Karpas-422 (cell line): ENCODE measurements at regions not wholly inside any gene's neighbourhood (a gene's known extent, or its start where the extent isn't known, plus 50 kb on each side); places are given as distances from the start of the nearest gene placed in this dataset.
"Not testable (repeated sequence)": the region's sequence is repeated elsewhere in the genome, so short reads cannot be mapped to it uniquely, and the experiment has no call there.

Source experiments
- DNase-seq: peaks from one replicate; pipeline ENCODE4 v3.0.0-alpha.2; 2015
- H2AFZ ChIP-seq: fragments of 200-600 bp; sonication (generic); 2 replicates; pipeline ENCODE4 v1.6.1; 2014; ENCODE audit warnings: antibody characterized with exemption, low read length, mixed read lengths
- H3K27ac ChIP-seq: fragments of 200-600 bp; sonication (generic); 2 replicates; pipeline ENCODE4 v1.5.1; 2014; ENCODE audit warnings: mild to moderate bottlenecking, low read length, moderate library complexity
- H3K27me3 ChIP-seq: fragments of 200-600 bp; sonication (generic); 2 replicates; pipeline ENCODE4 v1.6.1; 2014; ENCODE audit warnings: low read length, mixed read lengths
- H3K36me3 ChIP-seq: fragments of 200-600 bp; sonication (generic); 2 replicates; pipeline ENCODE4 v1.6.1; 2014; ENCODE audit warnings: low read length, mixed read lengths; ENCODE audit not compliant: insufficient read depth
- H3K4me1 ChIP-seq: fragments of 200-600 bp; sonication (generic); 2 replicates; pipeline ENCODE4 v1.6.1; 2014; ENCODE audit warnings: mild to moderate bottlenecking, low read length, mixed read lengths
- H3K4me2 ChIP-seq: fragments of 200-600 bp; sonication (generic); 2 replicates; pipeline ENCODE4 v1.6.1; 2014; ENCODE audit warnings: low read length, low read depth, mild to moderate bottlenecking; ENCODE audit not compliant: poor library complexity, severe bottlenecking
- H3K4me3 ChIP-seq: fragments of 200-600 bp; sonication (generic); 2 replicates; pipeline ENCODE4 v1.5.1; 2014; ENCODE audit warnings: mild to moderate bottlenecking, antibody characterized with exemption, low read length, mixed read lengths
- H3K79me2 ChIP-seq: fragments of 200-600 bp; sonication (generic); 2 replicates; pipeline ENCODE4 v1.6.1; 2014; ENCODE audit warnings: mild to moderate bottlenecking, low read length, mixed read lengths
- H3K9ac ChIP-seq: fragments of 200-600 bp; sonication (generic); 2 replicates; pipeline ENCODE4 v1.6.0; 2014; ENCODE audit warnings: low read length
- H3K9me2 ChIP-seq: fragments of 200-600 bp; sonication (generic), shearing (Covaris generic); replicated peaks from 2 replicates; pipeline ENCODE4 v1.6.0; 2014; ENCODE audit warnings: mild to moderate bottlenecking, low read length, moderate library complexity; ENCODE audit not compliant: insufficient read depth
- H3K9me3 ChIP-seq: fragments of 300-700, 200-600 bp; sonication (generic); 2 replicates; pipeline ENCODE4 v1.6.1; 2014; ENCODE audit warnings: low read length, mixed read lengths
- H4K20me1 ChIP-seq: fragments of 200-600 bp; sonication (generic); 2 replicates; pipeline ENCODE4 v1.6.1; 2014; ENCODE audit warnings: mild to moderate bottlenecking, antibody characterized with exemption, low read length, low read depth; ENCODE audit not compliant: insufficient read depth

- H3K36me3 ChIP-seq, H3K79me2 ChIP-seq, H3K4me3 ChIP-seq, H3K4me2 ChIP-seq, H3K9me3 ChIP-seq, H2AFZ ChIP-seq, H3K27ac ChIP-seq, H3K9me2 ChIP-seq, H3K9ac ChIP-seq, DNase-seq, H3K4me1 ChIP-seq, H4K20me1 ChIP-seq, H3K27me3 ChIP-seq: not testable (repeated sequence)
These were observed 253.4 kb downstream of the FOXD2 start for GRCh38 chr1:47691293-47691692.

GRCh38 chr1:47692196-47692595 is 254.4 kb downstream of the FOXD2 start:
- Histone ChIP-seq H3K36me3 (no peaks in the 10 kb centered on the region), H3K9me3 (no peaks in the 10 kb centered on the region), H3K4me3 (no peak overlapping the region), H3K27ac (no peak overlapping the region), H3K79me2 (no peaks in the 10 kb centered on the region), H3K4me2 (no peak overlapping the region), H3K9ac (no peak overlapping the region), H4K20me1 (no peaks in the 10 kb centered on the region), H3K9me2 (no peaks in the 10 kb centered on the region), H3K4me1 (no peaks in the 10 kb centered on the region), H3K27me3 (no peaks in the 10 kb centered on the region), H2AFZ (no peak overlapping the region)
- DNase-seq, result no peak

- Histone ChIP-seq H3K9me2 (no peaks in the 10 kb centered on the region), H3K4me3 (no peak overlapping the region), H3K9me3 (no peaks in the 10 kb centered on the region)
These were observed 255.3 kb downstream of the FOXD2 start for GRCh38 chr1:47693115-47693514.

GRCh38 chr1:47694011-47694890 is 256.4 kb downstream of the FOXD2 start:
- Histone ChIP-seq H2AFZ (no peak overlapping the region), H3K79me2 (no peaks in the 10 kb centered on the region), H3K4me3 (no peak overlapping the region), H3K4me2 (no peak overlapping the region), H3K4me1 (peaks cover 15% of the 10 kb centered on the region), H3K9ac (no peak overlapping the region), H3K27me3 (no peaks in the 10 kb centered on the region), H3K27ac (no peak overlapping the region), H3K36me3 (no peaks in the 10 kb centered on the region), H3K9me2 (no peaks in the 10 kb centered on the region), H3K9me3 (no peaks in the 10 kb centered on the region), H4K20me1 (no peaks in the 10 kb centered on the region)
- DNase-seq, result no peak

More at GRCh38 chr1:47693115-47693514, 255.3 kb downstream of the FOXD2 start:
- peaks cover 3% of the 10 kb centered on the region for H3K4me1 ChIP-seq
- no peak overlapping the region for H3K9ac ChIP-seq
- H3K36me3 ChIP-seq, result no peaks in the 10 kb centered on the region
- no peaks in the 10 kb centered on the region for H4K20me1 ChIP-seq
- no peak overlapping the region for H3K4me2 ChIP-seq
- H3K27ac ChIP-seq, result no peak overlapping the region
- no peaks in the 10 kb centered on the region for H3K79me2 ChIP-seq
- no peak overlapping the region for H2AFZ ChIP-seq
- no peak for DNase-seq
- H3K27me3 ChIP-seq, result no peaks in the 10 kb centered on the region

GRCh38 chr1:47696404-47696736 is 258.5 kb downstream of the FOXD2 start:
- H3K9me3 ChIP-seq, result no peaks in the 10 kb centered on the region
- no peaks in the 10 kb centered on the region for H3K9me2 ChIP-seq
- H3K9ac ChIP-seq, result no peak overlapping the region
- H3K4me2 ChIP-seq, result no peak overlapping the region
- H4K20me1 ChIP-seq, result no peaks in the 10 kb centered on the region
- no peak overlapping the region for H2AFZ ChIP-seq
- H3K36me3 ChIP-seq, result no peaks in the 10 kb centered on the region
- H3K4me3 ChIP-seq, result no peak overlapping the region
- DNase-seq, result no peak
- H3K79me2 ChIP-seq, result no peaks in the 10 kb centered on the region
- H3K4me1 ChIP-seq, result peaks cover 24% of the 10 kb centered on the region
- no peak overlapping the region for H3K27ac ChIP-seq
- H3K27me3 ChIP-seq, result no peaks in the 10 kb centered on the region

- H3K4me1 ChIP-seq, result peaks cover 24% of the 10 kb centered on the region
- no peak overlapping the region for H3K9ac ChIP-seq
- H2AFZ ChIP-seq, result no peak overlapping the region
- no peaks in the 10 kb centered on the region for H3K79me2 ChIP-seq
- H3K4me3 ChIP-seq, result no peak overlapping the region
- no peaks in the 10 kb centered on the region for H3K27me3 ChIP-seq
- H3K4me2 ChIP-seq, result no peak overlapping the region
- no peak for DNase-seq
- H4K20me1 ChIP-seq, result no peaks in the 10 kb centered on the region
- no peaks in the 10 kb centered on the region for H3K9me2 ChIP-seq
- H3K27ac ChIP-seq, result no peak overlapping the region
- H3K36me3 ChIP-seq, result no peaks in the 10 kb centered on the region
- H3K9me3 ChIP-seq, result no peaks in the 10 kb centered on the region
These were observed 259.0 kb downstream of the FOXD2 start for GRCh38 chr1:47696737-47697441.

GRCh38 chr1:47697616-47698335 is 259.9 kb downstream of the FOXD2 start:
- DNase-seq, result no peak
- no peak overlapping the region for H3K27ac ChIP-seq

More at GRCh38 chr1:47697616-47698335, 259.9 kb downstream of the FOXD2 start:
- Histone ChIP-seq H3K36me3 (no peaks in the 10 kb centered on the region), H3K4me1 (peaks cover 24% of the 10 kb centered on the region), H3K9me3 (no peaks in the 10 kb centered on the region), H2AFZ (no peak overlapping the region), H4K20me1 (no peaks in the 10 kb centered on the region), H3K79me2 (no peaks in the 10 kb centered on the region), H3K4me3 (no peak overlapping the region), H3K9ac (no peak overlapping the region), H3K9me2 (no peaks in the 10 kb centered on the region), H3K4me2 (no peak overlapping the region), H3K27me3 (no peaks in the 10 kb centered on the region)
